GM20000 (cell line): ENCODE measurements at regions not wholly inside any gene's neighbourhood (a gene's known extent, or its start where the extent isn't known, plus 50 kb on each side); places are given as distances from the start of the nearest gene placed in this dataset.

Experiments used
- DNase-seq: peaks from one replicate; pipeline ENCODE4 v3.0.0; 2012; ENCODE audit warnings: low spot score
- CTCF ChIP-seq: IDR thresholded peaks from 2 replicates; pipeline ENCODE4 v1.5.1; 2012; ENCODE audit warnings: mild to moderate bottlenecking, control low read depth; ENCODE audit errors: extremely low read depth, missing control alignments

- DNase-seq = no peak
- no peak for TF ChIP-seq CTCF
Observed at GRCh38 chr15:94059013-94059587, 172.3 kb upstream of the MCTP2 start.

GRCh38 chr15:94057305-94057704, 174.1 kb upstream of the MCTP2 start:
- DNase-seq = no peak
- TF ChIP-seq CTCF = no peak

- no peak for TF ChIP-seq CTCF
- no peak for DNase-seq
Observed at GRCh38 chr15:94056314-94056713, 175.0 kb upstream of the MCTP2 start.

- no peak for DNase-seq
- no peak for TF ChIP-seq CTCF
Observed at GRCh38 chr15:94053626-94054025, 177.7 kb upstream of the MCTP2 start.

- TF ChIP-seq CTCF = no peak
Observed at GRCh38 chr15:94052711-94053110, 178.7 kb upstream of the MCTP2 start.

GRCh38 chr15:94047566-94047965, 183.8 kb upstream of the MCTP2 start:
- no peak for TF ChIP-seq CTCF
- no peak for DNase-seq

More at GRCh38 chr15:94052711-94053110, 178.7 kb upstream of the MCTP2 start:
- DNase-seq = no peak

GRCh38 chr15:94042180-94042928, 189.0 kb upstream of the MCTP2 start:
- no peak for DNase-seq
- no peak for TF ChIP-seq CTCF
